ENCODE measurements at regions not wholly inside any gene's neighbourhood (a gene's known extent, or its start where the extent isn't known, plus 50 kb on each side); places are given as distances from the start of the nearest gene placed in this dataset.
"Not testable (repeated sequence)": the region's sequence is repeated elsewhere in the genome, so short reads cannot be mapped to it uniquely, and the experiment has no call there.

- Histone ChIP-seq H3K27me3 (replicated peaks) (no peaks in the 10 kb centered on the region), H3K27ac (no peak overlapping the region), H3K4me1 (replicated peaks) (peaks cover 21% of the 10 kb centered on the region), H3K36me3 (no peaks in the 10 kb centered on the region), H3K4me3 (no peak overlapping the region), H3K9me3 (replicated peaks) (no peaks in the 10 kb centered on the region)
- DNase-seq (ENCODE audit: low read depth in 1 of 2, low spot score in 2 of 2): no peak
Measured at GRCh38 chr3:115398506-115398905, 224.8 kb upstream of the GAP43 start.

GRCh38 chr3:115399750-115400149 is 223.6 kb upstream of the GAP43 start:
- DNase-seq (ENCODE audit: low read depth in 1 of 2, low spot score in 2 of 2): no peak
- Histone ChIP-seq H3K4me1 (replicated peaks) (peaks cover 21% of the 10 kb centered on the region), H3K27ac (no peak overlapping the region), H3K27me3 (replicated peaks) (no peaks in the 10 kb centered on the region), H3K9me3 (replicated peaks) (no peaks in the 10 kb centered on the region), H3K36me3 (no peaks in the 10 kb centered on the region), H3K4me3 (no peak overlapping the region)

GRCh38 chr3:115401298-115401697 is 222.0 kb upstream of the GAP43 start:
- Histone ChIP-seq H3K4me1 (replicated peaks) (peaks cover 21% of the 10 kb centered on the region), H3K27me3 (replicated peaks) (no peaks in the 10 kb centered on the region), H3K36me3 (no peaks in the 10 kb centered on the region), H3K27ac (peak overlapping the region; percentile 56), H3K9me3 (replicated peaks) (no peaks in the 10 kb centered on the region), H3K4me3 (no peak overlapping the region)
- peak in 1 of 2 experiments; percentile 19 for DNase-seq (ENCODE audit: low read depth in 1 of 2, low spot score in 2 of 2)

- no peak overlapping the region for H3K4me3 ChIP-seq
- DNase-seq (ENCODE audit: low read depth in 1 of 2, low spot score in 2 of 2): peak; percentile 44 to 47
- H3K36me3 ChIP-seq: no peaks in the 10 kb centered on the region
- peak overlapping the region; percentile 56 for H3K27ac ChIP-seq
- H3K4me1 ChIP-seq (replicated peaks): peaks cover 21% of the 10 kb centered on the region
- H3K9me3 ChIP-seq (replicated peaks): no peaks in the 10 kb centered on the region
- no peaks in the 10 kb centered on the region for H3K27me3 ChIP-seq (replicated peaks)
Measured at GRCh38 chr3:115401851-115402501, 221.3 kb upstream of the GAP43 start.

GRCh38 chr3:115402651-115403050 is 220.7 kb upstream of the GAP43 start:
- Histone ChIP-seq H3K9me3 (replicated peaks) (no peaks in the 10 kb centered on the region), H3K4me1 (replicated peaks) (peaks cover 19% of the 10 kb centered on the region), H3K4me3 (no peak overlapping the region), H3K36me3 (no peaks in the 10 kb centered on the region), H3K27ac (peak overlapping the region; percentile 56), H3K27me3 (replicated peaks) (no peaks in the 10 kb centered on the region)
- DNase-seq (ENCODE audit: low read depth in 1 of 2, low spot score in 2 of 2): no peak

GRCh38 chr3:115403786-115404185 is 219.5 kb upstream of the GAP43 start:
- Histone ChIP-seq H3K36me3 (no peaks in the 10 kb centered on the region), H3K4me1 (replicated peaks) (peaks cover 18% of the 10 kb centered on the region), H3K27me3 (replicated peaks) (no peaks in the 10 kb centered on the region), H3K4me3 (no peak overlapping the region), H3K27ac (no peak overlapping the region), H3K9me3 (replicated peaks) (no peaks in the 10 kb centered on the region)
- DNase-seq (ENCODE audit: low read depth in 1 of 2, low spot score in 2 of 2): no peak

GRCh38 chr3:115409596-115409995 is 213.7 kb upstream of the GAP43 start:
- no peaks in the 10 kb centered on the region for H3K9me3 ChIP-seq (replicated peaks)
- no peaks in the 10 kb centered on the region for H3K4me1 ChIP-seq (replicated peaks)
- no peak for DNase-seq (ENCODE audit: low read depth in 1 of 2, low spot score in 2 of 2)
- no peaks in the 10 kb centered on the region for H3K27me3 ChIP-seq (replicated peaks)
- no peaks in the 10 kb centered on the region for H3K36me3 ChIP-seq
- H3K4me3 ChIP-seq: no peak overlapping the region
- no peak overlapping the region for H3K27ac ChIP-seq

GRCh38 chr3:115414610-115415009 is 208.7 kb upstream of the GAP43 start:
- not testable (repeated sequence) for H3K36me3 ChIP-seq; DNase-seq (ENCODE audit: low read depth in 1 of 2, low spot score in 2 of 2); H3K4me3 ChIP-seq; H3K27me3 ChIP-seq (replicated peaks); H3K4me1 ChIP-seq (replicated peaks); H3K27ac ChIP-seq; H3K9me3 ChIP-seq (replicated peaks)

GRCh38 chr3:115415246-115415996 is 207.9 kb upstream of the GAP43 start:
- no peak overlapping the region for H3K4me3 ChIP-seq
- H3K9me3 ChIP-seq (replicated peaks): no peaks in the 10 kb centered on the region
- H3K4me1 ChIP-seq (replicated peaks): no peaks in the 10 kb centered on the region
- H3K36me3 ChIP-seq: no peaks in the 10 kb centered on the region
- H3K27ac ChIP-seq: no peak overlapping the region
- DNase-seq (ENCODE audit: low read depth in 1 of 2, low spot score in 2 of 2): no peak
- no peaks in the 10 kb centered on the region for H3K27me3 ChIP-seq (replicated peaks)

- H3K9me3 ChIP-seq (replicated peaks): no peaks in the 10 kb centered on the region
- H3K4me1 ChIP-seq (replicated peaks): no peaks in the 10 kb centered on the region
- DNase-seq (ENCODE audit: low read depth in 1 of 2, low spot score in 2 of 2): no peak
- no peaks in the 10 kb centered on the region for H3K36me3 ChIP-seq
- H3K27ac ChIP-seq: no peak overlapping the region
- H3K4me3 ChIP-seq: no peak overlapping the region
- H3K27me3 ChIP-seq (replicated peaks): no peaks in the 10 kb centered on the region
Measured at GRCh38 chr3:115418583-115418982, 204.7 kb upstream of the GAP43 start.

GRCh38 chr3:115420086-115420485 is 203.2 kb upstream of the GAP43 start:
- H3K4me1 ChIP-seq (replicated peaks): no peaks in the 10 kb centered on the region
- H3K27ac ChIP-seq: no peak overlapping the region
- no peaks in the 10 kb centered on the region for H3K36me3 ChIP-seq
- no peak overlapping the region for H3K4me3 ChIP-seq
- DNase-seq (ENCODE audit: low read depth in 1 of 2, low spot score in 2 of 2): no peak
- H3K27me3 ChIP-seq (replicated peaks): no peaks in the 10 kb centered on the region
- H3K9me3 ChIP-seq (replicated peaks): no peaks in the 10 kb centered on the region

- no peaks in the 10 kb centered on the region for H3K36me3 ChIP-seq
- no peaks in the 10 kb centered on the region for H3K27me3 ChIP-seq (replicated peaks)
- no peaks in the 10 kb centered on the region for H3K4me1 ChIP-seq (replicated peaks)
- H3K4me3 ChIP-seq: no peak overlapping the region
- no peak overlapping the region for H3K27ac ChIP-seq
- DNase-seq (ENCODE audit: low read depth in 1 of 2, low spot score in 2 of 2): no peak
- H3K9me3 ChIP-seq (replicated peaks): no peaks in the 10 kb centered on the region
Measured at GRCh38 chr3:115423170-115423569, 200.1 kb upstream of the GAP43 start.

- no peak overlapping the region for H3K27ac ChIP-seq
- no peaks in the 10 kb centered on the region for H3K36me3 ChIP-seq
- H3K27me3 ChIP-seq (replicated peaks): no peaks in the 10 kb centered on the region
- no peaks in the 10 kb centered on the region for H3K9me3 ChIP-seq (replicated peaks)
- H3K4me3 ChIP-seq: no peak overlapping the region
- DNase-seq (ENCODE audit: low read depth in 1 of 2, low spot score in 2 of 2): no peak
- H3K4me1 ChIP-seq (replicated peaks): no peaks in the 10 kb centered on the region
Measured at GRCh38 chr3:115428841-115429240, 194.5 kb upstream of the GAP43 start.

- Histone ChIP-seq H3K9me3 (replicated peaks) (no peaks in the 10 kb centered on the region), H3K36me3 (no peaks in the 10 kb centered on the region), H3K27ac (no peak overlapping the region), H3K27me3 (replicated peaks) (no peaks in the 10 kb centered on the region), H3K4me3 (no peak overlapping the region), H3K4me1 (replicated peaks) (peaks cover 12% of the 10 kb centered on the region)
- peak; percentile 28 to 51 for DNase-seq (ENCODE audit: low read depth in 1 of 2, low spot score in 2 of 2)
Measured at GRCh38 chr3:115436767-115437301, 186.5 kb upstream of the GAP43 start.
